ENCODE measurements at regions not wholly inside any gene's neighbourhood (a gene's known extent, or its start where the extent isn't known, plus 50 kb on each side); places are given as distances from the start of the nearest gene placed in this dataset.

- TF ChIP-seq CTCF (IDR thresholded peaks at IDR 0.05) (no peak), EZH2 (IDR thresholded peaks at IDR 0.05; ENCODE audit: borderline replicate concordance, insufficient read depth, low read depth, low read length, poor library complexity, severe bottlenecking) (no peak)
Observed at GRCh38 chr2:195017890-195018289, 639.1 kb upstream of the SLC39A10 start.

All from B cell (primary cell).